A673 (cell line): ENCODE measurements at regions not wholly inside any gene's neighbourhood (a gene's known extent, or its start where the extent isn't known, plus 50 kb on each side); places are given as distances from the start of the nearest gene placed in this dataset.

Experiments used
- EZH2 ChIP-seq: fragments of 200-600 bp; sonication (generic); IDR thresholded peaks from 2 replicates; pipeline ENCODE4 v1.6.1; 2017; ENCODE audit warnings: borderline replicate concordance, low read depth, mild to moderate bottlenecking, mixed read lengths, antibody characterized with exemption, low read length; ENCODE audit not compliant: poor library complexity, severe bottlenecking
- TF ChIP-seq, protein P1 (sequence below): fragments of 300-800, 200-600 bp; sonication (generic); conservative IDR thresholded peaks from 2 replicates; pipeline ENCODE4 v1.5.1; 2017; ENCODE audit warnings: low read depth, mild to moderate bottlenecking, antibody characterized with exemption, low read length, moderate library complexity, mixed read lengths

DNA sequence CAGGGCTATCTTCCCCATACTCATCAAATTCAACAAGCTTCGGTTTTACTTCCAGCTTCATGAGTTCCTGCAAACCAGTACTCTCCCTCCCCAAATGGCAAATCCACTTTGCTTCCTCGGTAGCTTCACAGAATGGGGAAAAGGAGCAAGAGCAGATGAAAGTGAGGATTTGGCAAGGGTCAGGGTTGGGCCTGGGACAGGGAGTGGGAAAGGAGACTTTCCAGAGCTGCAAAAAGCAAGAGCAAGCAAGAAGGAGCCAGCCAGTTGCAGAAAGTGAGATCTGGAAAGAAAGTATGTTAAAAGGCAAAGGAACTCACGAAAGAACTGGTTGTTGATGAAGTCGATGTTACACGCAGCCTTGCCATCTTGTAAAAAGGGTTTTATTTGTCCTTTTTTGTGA is 522.8 kb upstream of the TBX3 start:
- TF ChIP-seq, protein P1, sequence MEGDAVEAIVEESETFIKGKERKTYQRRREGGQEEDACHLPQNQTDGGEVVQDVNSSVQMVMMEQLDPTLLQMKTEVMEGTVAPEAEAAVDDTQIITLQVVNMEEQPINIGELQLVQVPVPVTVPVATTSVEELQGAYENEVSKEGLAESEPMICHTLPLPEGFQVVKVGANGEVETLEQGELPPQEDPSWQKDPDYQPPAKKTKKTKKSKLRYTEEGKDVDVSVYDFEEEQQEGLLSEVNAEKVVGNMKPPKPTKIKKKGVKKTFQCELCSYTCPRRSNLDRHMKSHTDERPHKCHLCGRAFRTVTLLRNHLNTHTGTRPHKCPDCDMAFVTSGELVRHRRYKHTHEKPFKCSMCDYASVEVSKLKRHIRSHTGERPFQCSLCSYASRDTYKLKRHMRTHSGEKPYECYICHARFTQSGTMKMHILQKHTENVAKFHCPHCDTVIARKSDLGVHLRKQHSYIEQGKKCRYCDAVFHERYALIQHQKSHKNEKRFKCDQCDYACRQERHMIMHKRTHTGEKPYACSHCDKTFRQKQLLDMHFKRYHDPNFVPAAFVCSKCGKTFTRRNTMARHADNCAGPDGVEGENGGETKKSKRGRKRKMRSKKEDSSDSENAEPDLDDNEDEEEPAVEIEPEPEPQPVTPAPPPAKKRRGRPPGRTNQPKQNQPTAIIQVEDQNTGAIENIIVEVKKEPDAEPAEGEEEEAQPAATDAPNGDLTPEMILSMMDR: no peak
- no peak for TF ChIP-seq EZH2
